PC-9 (cell line): ENCODE measurements at regions not wholly inside any gene's neighbourhood (a gene's known extent, or its start where the extent isn't known, plus 50 kb on each side); places are given as distances from the start of the nearest gene placed in this dataset.

Experiments used
- BruUV-seq: library from RNA; stranded (reverse); fragments of 400-500 nt; replicated peaks from 2 replicates; lab custom pipeline; 2021; lab: Mats Ljungman, UMichigan
- CTCF ChIA-PET: fragments of 300-600 bp; sonication (Branson Sonifier 250); formaldehyde crosslinking; loops from one replicate; lab custom pipeline; 2022; ENCODE audit warnings: antibody characterized with exemption; lab: Charles Lee
- POLR2A ChIA-PET: fragments of 300-600 bp; sonication (Branson Sonifier 250); formaldehyde crosslinking; loops from one replicate; lab custom pipeline; 2022; ENCODE audit warnings: antibody characterized with exemption; ENCODE audit not compliant: unreplicated experiment; lab: Charles Lee
- DNase-seq, 2 experiments: peaks; one replicate each; pipeline versions ENCODE4 v3.0.0 to v3.0.0-alpha.2; 2015 to 2022; ENCODE audit warnings: mixed read lengths in 1 of 2
- H2AFZ ChIP-seq: fragments of 200-600 bp; sonication (generic); 2 replicates; pipeline ENCODE4 v1.8.1; 2017; ENCODE audit warnings: antibody characterized with exemption
- H3F3A ChIP-seq: fragments of 200-600 bp; sonication (generic); 2 replicates; pipeline ENCODE4 v1.8.1; 2017; ENCODE audit warnings: antibody characterized with exemption, mild to moderate bottlenecking, low read depth; ENCODE audit not compliant: insufficient read depth
- H3K27ac ChIP-seq: fragments of 200-600 bp; sonication (generic); 2 replicates; pipeline ENCODE4 v1.6.1; 2016; ENCODE audit warnings: mixed run types
- H3K27me3 ChIP-seq: fragments of 200-600 bp; sonication (generic); 2 replicates; pipeline ENCODE4 v1.6.1; 2016; ENCODE audit warnings: low read depth, mixed run types; ENCODE audit not compliant: insufficient read depth
- H3K36me3 ChIP-seq: fragments of 200-600 bp; sonication (generic); 2 replicates; pipeline ENCODE4 v1.6.1; 2016; ENCODE audit warnings: low read depth, mixed run types
- H3K4me1 ChIP-seq: fragments of 200-600 bp; sonication (generic); replicated peaks from 2 replicates; pipeline ENCODE4 v1.6.1; 2016; ENCODE audit warnings: mixed run types; ENCODE audit not compliant: insufficient read depth
- H3K4me2 ChIP-seq: fragments of 200-600 bp; sonication (generic); 2 replicates; pipeline ENCODE4 v1.6.1; 2017; ENCODE audit warnings: mixed run types
- H3K4me3 ChIP-seq: fragments of 200-600 bp; sonication (generic); 2 replicates; pipeline ENCODE4 v1.6.1; 2016; ENCODE audit warnings: mixed run types
- H3K79me2 ChIP-seq: fragments of 200-600 bp; sonication (generic); 2 replicates; pipeline ENCODE4 v1.6.1; 2017; ENCODE audit warnings: low read depth, mixed run types
- H3K9me2 ChIP-seq: fragments of 200-600 bp; sonication (generic); 2 replicates; pipeline ENCODE4 v1.8.1; 2017; ENCODE audit warnings: mild to moderate bottlenecking; ENCODE audit not compliant: insufficient read depth
- H3K9me3 ChIP-seq: fragments of 200-600 bp; sonication (generic); 2 replicates; pipeline ENCODE4 v1.8.1; 2016; ENCODE audit warnings: low read depth; ENCODE audit not compliant: insufficient read depth
- H4K20me1 ChIP-seq: fragments of 200-600 bp; sonication (generic); 2 replicates; pipeline ENCODE4 v1.8.1; 2017; ENCODE audit not compliant: insufficient read depth
- CTCF ChIP-seq: fragments of 200-600 bp; sonication (generic); conservative IDR thresholded peaks from 2 replicates; pipeline ENCODE4 v1.6.1; 2017; ENCODE audit warnings: mixed run types, antibody characterized with exemption, mild to moderate bottlenecking, moderate library complexity
- EZH2 ChIP-seq: fragments of 200-600 bp; sonication (generic); IDR thresholded peaks from 2 replicates; pipeline ENCODE4 v1.8.0; 2017; ENCODE audit warnings: antibody characterized with exemption, low read depth
- intact Hi-C: fragments of 100-400 bp; cut with micrococcal nuclease; formaldehyde crosslinking; loops from one replicate; pipeline ENCODE4 v1.10.0; 2022; ENCODE audit not compliant: unreplicated experiment

DNA sequence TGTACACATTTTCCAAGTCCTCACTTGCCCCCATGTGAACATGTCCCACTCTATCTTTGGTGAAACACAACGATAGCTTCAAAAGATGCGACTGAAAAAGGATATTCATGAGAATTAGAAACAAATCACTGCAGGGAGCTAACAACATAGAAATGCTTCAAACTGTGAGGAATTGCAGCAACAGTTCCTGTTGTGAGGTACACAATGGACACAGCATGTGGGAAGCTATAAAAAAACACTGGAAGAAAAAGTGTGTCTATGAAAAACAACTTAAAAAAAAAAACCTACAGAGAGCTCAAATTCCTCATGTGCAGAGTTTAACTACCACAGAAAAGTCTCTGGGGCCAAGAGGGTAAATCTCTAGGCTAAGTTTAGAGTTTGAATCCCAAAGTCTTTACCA is 51.6 kb upstream of the BLTP1 start:
- H3F3A ChIP-seq, result no peaks in the 10 kb centered on the region
- H3K27me3 ChIP-seq, result no peaks in the 10 kb centered on the region
- H3K9me2 ChIP-seq, result no peaks in the 10 kb centered on the region
- no peak overlapping the region for H2AFZ ChIP-seq
- no peak overlapping the region for H3K27ac ChIP-seq
- H4K20me1 ChIP-seq, result no peaks in the 10 kb centered on the region
- H3K4me3 ChIP-seq, result no peak overlapping the region
- TF ChIP-seq CTCF, result no peak
- no peak for TF ChIP-seq EZH2
- CTCF ChIA-PET, result no interaction called here
- H3K4me1 ChIP-seq, result no peaks in the 10 kb centered on the region
- DNase-seq, result no peak
- H3K4me2 ChIP-seq, result no peak overlapping the region
- intact Hi-C loops, result no loop called here
- H3K79me2 ChIP-seq, result no peaks in the 10 kb centered on the region
- no TSS peak for BruUV-seq
- no peaks in the 10 kb centered on the region for H3K9me3 ChIP-seq
- H3K36me3 ChIP-seq, result no peaks in the 10 kb centered on the region
- POLR2A ChIA-PET, result no interaction called here

DNA sequence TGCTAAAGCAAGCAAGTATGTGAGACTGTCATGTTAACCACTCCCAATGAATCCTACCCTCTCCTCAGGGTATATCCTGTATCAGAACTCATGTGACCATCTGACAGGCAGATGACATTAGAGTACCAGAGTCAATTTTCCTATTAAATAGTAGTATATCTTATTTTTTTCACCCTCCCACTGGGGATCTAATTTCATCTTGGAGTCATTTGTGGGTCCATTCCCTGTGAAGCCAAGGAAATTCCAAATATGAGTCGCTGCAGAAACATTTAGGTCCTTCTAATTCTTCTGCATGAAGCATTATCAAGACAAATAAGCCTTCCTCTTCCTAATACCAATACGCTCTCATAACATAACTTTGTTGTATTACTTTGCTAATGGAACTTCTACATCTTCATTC is 52.2 kb upstream of the BLTP1 start:
- H3K9me2 ChIP-seq, result no peaks in the 10 kb centered on the region; the same call in 1 of the 2 replicates
- CTCF ChIA-PET, result no interaction called here
- no peaks in the 10 kb centered on the region for H4K20me1 ChIP-seq
- no peak overlapping the region for H3K4me3 ChIP-seq
- POLR2A ChIA-PET, result no interaction called here
- BruUV-seq, result no TSS peak
- H3F3A ChIP-seq, result no peaks in the 10 kb centered on the region
- TF ChIP-seq CTCF (no peak), EZH2 (no peak)
- H3K4me1 ChIP-seq, result no peaks in the 10 kb centered on the region
- H3K27me3 ChIP-seq, result no peaks in the 10 kb centered on the region
- H2AFZ ChIP-seq, result no peak overlapping the region
- H3K79me2 ChIP-seq, result no peaks in the 10 kb centered on the region
- H3K27ac ChIP-seq, result no peak overlapping the region
- no peak for DNase-seq
- H3K36me3 ChIP-seq, result no peaks in the 10 kb centered on the region
- H3K4me2 ChIP-seq, result no peak overlapping the region
- intact Hi-C loops, result no loop called here
- H3K9me3 ChIP-seq, result no peaks in the 10 kb centered on the region

GRCh38 chr4:122091836-122092405 is 60.2 kb upstream of the BLTP1 start:
- Histone ChIP-seq H3K79me2 (no peaks in the 10 kb centered on the region), H3K27me3 (no peaks in the 10 kb centered on the region), H3K36me3 (no peaks in the 10 kb centered on the region), H3K4me2 (no peak overlapping the region), H3K4me3 (no peak overlapping the region), H2AFZ (no peak overlapping the region), H3F3A (no peaks in the 10 kb centered on the region), H3K9me3 (no peaks in the 10 kb centered on the region), H4K20me1 (no peaks in the 10 kb centered on the region), H3K4me1 (no peaks in the 10 kb centered on the region), H3K27ac (no peak overlapping the region), H3K9me2 (peaks cover 5% of the 10 kb centered on the region; the same call in 1 of the 2 replicates)
- intact Hi-C loops, result no loop called here
- no peak for DNase-seq
- ChIA-PET POLR2A (interaction anchor here (0.6 kb wide), 1 partner anchor 9 kb away, joined by 6 read pairs; no protein-coding TSS in a partner anchor), CTCF (no interaction called here)
- no peak for TF ChIP-seq CTCF
- TF ChIP-seq EZH2, result no peak
- BruUV-seq, result no TSS peak
